ENCODE measurements at regions not wholly inside any gene's neighbourhood (a gene's known extent, or its start where the extent isn't known, plus 50 kb on each side); places are given as distances from the start of the nearest gene placed in this dataset.

DNA sequence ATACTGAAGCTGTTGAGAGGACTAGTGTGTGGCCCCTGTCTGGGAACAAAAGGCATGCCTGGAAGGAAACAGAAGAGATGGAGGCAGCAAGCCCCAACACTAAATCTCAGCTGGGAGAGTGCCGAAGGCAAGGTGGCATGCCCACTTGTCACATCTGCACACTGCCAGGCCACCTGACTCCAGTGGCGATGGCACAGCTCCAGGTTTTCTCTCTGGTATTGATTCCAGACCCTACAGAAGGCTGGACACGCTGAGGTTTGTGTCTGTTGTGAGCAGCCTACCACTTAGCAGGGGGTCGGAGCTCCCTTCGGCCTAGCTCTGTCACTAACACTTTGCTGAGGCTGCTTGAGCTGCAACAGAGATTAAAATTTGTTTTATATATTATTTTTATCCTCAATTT lies 307.3 kb downstream of the TDRD15 start:
- Histone ChIP-seq H3K9me3 (ENCODE audit: control insufficient read depth, insufficient read depth, low read length) (no peaks in the 10 kb centered on the region), H3K4me3 (ENCODE audit: low read depth, low read length) (no peak overlapping the region), H3K4me1 (ENCODE audit: control insufficient read depth, insufficient read depth, low read length) (no peaks in the 10 kb centered on the region), H3K36me3 (ENCODE audit: control insufficient read depth, insufficient read depth, low read length) (no peaks in the 10 kb centered on the region), H3K9ac (ENCODE audit: low read depth, low read length) (no peak overlapping the region), H3K27ac (ENCODE audit: low read depth, low read length) (no peak overlapping the region), H3K27me3 (ENCODE audit: control insufficient read depth, insufficient read depth, low read length) (no peaks in the 10 kb centered on the region)

DNA sequence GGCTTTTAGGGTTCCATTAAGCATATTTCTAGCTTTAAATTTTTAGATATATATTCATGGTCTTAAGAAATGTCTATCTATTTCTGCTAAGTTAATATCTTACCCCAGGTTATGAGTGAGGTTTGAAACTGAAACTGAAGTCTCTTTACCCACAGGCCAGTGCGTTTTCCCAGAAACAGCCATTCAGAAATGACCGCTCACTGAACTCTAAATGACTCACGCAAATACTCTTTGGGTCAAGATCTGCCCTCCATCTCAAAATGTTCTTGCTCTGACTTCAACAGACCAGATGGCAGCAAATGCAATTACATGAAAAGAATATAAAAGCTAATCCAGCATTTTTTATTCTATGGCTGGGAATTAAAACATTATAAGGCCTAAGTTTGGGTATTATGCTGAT lies 315.2 kb downstream of the TDRD15 start:
- Histone ChIP-seq H3K9ac (ENCODE audit: low read depth, low read length) (no peak overlapping the region), H3K27ac (ENCODE audit: low read depth, low read length) (no peak overlapping the region), H3K4me1 (ENCODE audit: control insufficient read depth, insufficient read depth, low read length) (no peaks in the 10 kb centered on the region; the same call in 1 of the 2 replicates)

DNA sequence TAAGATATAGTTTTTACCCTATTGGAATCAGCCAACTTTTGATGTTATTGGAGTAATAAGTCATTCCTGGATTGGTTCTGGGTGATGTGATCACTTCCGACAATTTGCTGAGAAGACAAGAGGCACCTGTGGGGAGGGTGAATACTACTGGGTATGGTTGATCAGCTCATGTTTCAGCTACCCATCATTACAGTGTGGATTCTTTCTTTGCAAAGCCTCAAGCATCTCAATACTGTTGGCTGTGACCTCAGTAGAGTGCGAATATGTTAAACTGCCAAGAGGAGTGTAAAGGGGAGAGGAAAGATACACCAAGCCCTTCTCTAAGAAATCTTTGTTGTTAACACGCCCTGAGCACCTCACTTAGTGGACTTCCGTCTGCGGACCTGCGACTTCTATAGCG lies 317.7 kb downstream of the TDRD15 start:
- Histone ChIP-seq H3K4me1 (ENCODE audit: control insufficient read depth, insufficient read depth, low read length) (no peaks in the 10 kb centered on the region; the same call in 1 of the 2 replicates), H3K27ac (ENCODE audit: low read depth, low read length) (no peak overlapping the region), H3K9me3 (ENCODE audit: control insufficient read depth, insufficient read depth, low read length) (no peaks in the 10 kb centered on the region), H3K36me3 (ENCODE audit: control insufficient read depth, insufficient read depth, low read length) (no peaks in the 10 kb centered on the region), H3K4me3 (ENCODE audit: low read depth, low read length) (no peak overlapping the region), H3K9ac (ENCODE audit: low read depth, low read length) (no peak overlapping the region), H3K27me3 (ENCODE audit: control insufficient read depth, insufficient read depth, low read length) (no peaks in the 10 kb centered on the region)

More for the DNA sequence above, 315.2 kb downstream of the TDRD15 start:
- H3K9me3 ChIP-seq (ENCODE audit: control insufficient read depth, insufficient read depth, low read length) = no peaks in the 10 kb centered on the region
- H3K36me3 ChIP-seq (ENCODE audit: control insufficient read depth, insufficient read depth, low read length) = no peaks in the 10 kb centered on the region
- H3K4me3 ChIP-seq (ENCODE audit: low read depth, low read length) = no peak overlapping the region
- H3K27me3 ChIP-seq (ENCODE audit: control insufficient read depth, insufficient read depth, low read length) = no peaks in the 10 kb centered on the region

DNA sequence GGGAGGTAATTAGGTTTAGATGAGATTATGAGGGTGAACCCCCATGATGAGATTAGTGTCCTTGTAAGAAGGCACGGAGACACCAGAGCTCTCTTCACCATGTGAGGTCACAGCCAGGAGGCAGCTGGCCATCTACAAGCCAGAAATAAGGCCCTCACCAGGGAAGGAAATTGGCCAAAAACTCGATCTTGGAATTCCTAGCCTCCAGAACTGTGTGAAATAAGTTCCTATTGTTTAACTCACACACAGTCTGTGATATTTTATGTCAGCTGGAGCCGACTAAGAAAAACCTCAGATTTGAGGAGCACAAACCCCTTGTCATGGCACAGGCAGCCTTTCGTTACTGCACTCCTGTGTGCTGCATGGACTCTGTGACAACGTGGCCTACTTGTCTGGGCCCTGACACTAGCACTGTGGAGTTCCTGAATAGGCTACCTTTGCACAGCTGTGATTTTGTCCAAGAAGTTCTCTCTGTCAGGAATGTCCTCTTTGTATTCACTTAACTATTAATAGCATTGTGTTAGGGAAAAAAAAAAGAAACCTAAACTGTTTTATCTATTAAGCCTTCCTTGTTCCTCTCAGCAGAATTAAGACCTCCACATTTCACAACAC lies 319.8 kb downstream of the TDRD15 start:
- no peak overlapping the region for H3K9ac ChIP-seq (ENCODE audit: low read depth, low read length)
- no peaks in the 10 kb centered on the region for H3K36me3 ChIP-seq (ENCODE audit: control insufficient read depth, insufficient read depth, low read length)
- H3K9me3 ChIP-seq (ENCODE audit: control insufficient read depth, insufficient read depth, low read length) = no peaks in the 10 kb centered on the region
- no peak overlapping the region for H3K27ac ChIP-seq (ENCODE audit: low read depth, low read length)
- no peaks in the 10 kb centered on the region for H3K27me3 ChIP-seq (ENCODE audit: control insufficient read depth, insufficient read depth, low read length)
- no peak overlapping the region for H3K4me3 ChIP-seq (ENCODE audit: low read depth, low read length)
- no peaks in the 10 kb centered on the region; the same call in 1 of the 2 replicates for H3K4me1 ChIP-seq (ENCODE audit: control insufficient read depth, insufficient read depth, low read length)

DNA sequence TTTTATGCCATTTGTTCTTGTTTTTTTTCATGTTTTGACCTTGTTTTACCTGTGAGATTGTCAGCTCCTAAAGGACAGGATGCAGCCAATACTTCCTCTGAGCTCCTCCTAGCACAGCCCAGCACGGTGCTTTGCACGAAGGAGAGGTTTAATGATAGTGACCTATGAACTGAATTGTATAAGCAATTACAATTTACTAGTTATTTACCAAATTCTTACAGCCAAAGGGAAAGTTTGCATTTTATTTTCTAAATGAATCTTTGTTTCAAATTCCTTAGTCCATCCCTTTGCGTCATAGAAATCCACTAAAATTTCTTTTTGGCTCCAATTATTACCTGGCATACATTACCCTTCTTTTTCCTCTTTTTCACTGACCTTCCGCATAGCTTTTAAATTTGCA lies 326.1 kb downstream of the TDRD15 start:
- Histone ChIP-seq H3K4me3 (ENCODE audit: low read depth, low read length) (no peak overlapping the region), H3K4me1 (ENCODE audit: control insufficient read depth, insufficient read depth, low read length) (peaks cover 18% of the 10 kb centered on the region), H3K27me3 (ENCODE audit: control insufficient read depth, insufficient read depth, low read length) (no peaks in the 10 kb centered on the region), H3K9ac (ENCODE audit: low read depth, low read length) (no peak overlapping the region), H3K36me3 (ENCODE audit: control insufficient read depth, insufficient read depth, low read length) (no peaks in the 10 kb centered on the region), H3K9me3 (ENCODE audit: control insufficient read depth, insufficient read depth, low read length) (no peaks in the 10 kb centered on the region), H3K27ac (ENCODE audit: low read depth, low read length) (no peak overlapping the region)

DNA sequence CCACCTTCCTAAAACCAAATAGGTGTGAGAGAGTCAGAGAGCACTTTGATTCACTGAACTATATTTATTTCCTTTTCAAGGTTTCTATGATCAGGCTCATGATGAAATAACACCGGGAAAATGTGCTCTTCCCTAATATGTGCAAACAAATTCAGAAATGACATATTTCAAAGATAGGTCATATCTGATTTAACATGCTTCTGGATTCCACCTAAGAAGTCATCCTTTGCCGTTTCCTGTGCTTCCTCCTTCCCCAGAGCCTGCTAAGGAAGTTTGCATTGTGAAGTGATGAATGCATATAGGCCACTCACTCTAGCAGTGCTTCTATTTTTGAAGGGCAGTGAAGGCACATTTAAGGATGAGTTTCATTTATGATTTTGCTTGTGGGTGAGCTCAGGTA lies 327.6 kb downstream of the TDRD15 start:
- Histone ChIP-seq H3K36me3 (ENCODE audit: control insufficient read depth, insufficient read depth, low read length) (no peaks in the 10 kb centered on the region), H3K9me3 (ENCODE audit: control insufficient read depth, insufficient read depth, low read length) (no peaks in the 10 kb centered on the region), H3K4me1 (ENCODE audit: control insufficient read depth, insufficient read depth, low read length) (peaks cover 32% of the 10 kb centered on the region), H3K27me3 (ENCODE audit: control insufficient read depth, insufficient read depth, low read length) (no peaks in the 10 kb centered on the region), H3K27ac (ENCODE audit: low read depth, low read length) (peak overlapping the region; percentile 7), H3K4me3 (ENCODE audit: low read depth, low read length) (no peak overlapping the region), H3K9ac (ENCODE audit: low read depth, low read length) (no peak overlapping the region)

DNA sequence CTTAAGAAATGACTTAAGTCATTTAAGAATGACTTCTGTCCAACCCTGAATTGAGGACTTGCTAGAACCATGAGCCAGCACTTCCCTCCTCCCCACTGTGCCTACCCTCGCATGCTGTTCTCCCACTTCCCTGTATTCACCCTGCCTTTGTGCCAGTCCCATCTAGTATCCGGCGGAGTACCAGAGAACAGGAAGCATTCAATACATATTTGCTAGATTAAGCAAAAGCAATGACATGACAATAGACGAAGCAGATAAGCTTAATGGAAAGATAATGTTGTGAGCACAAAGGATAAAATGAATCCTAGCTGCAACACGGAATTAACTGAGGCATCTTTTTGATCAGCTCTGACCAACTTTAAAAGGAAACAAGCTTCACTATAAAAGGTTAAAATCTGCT lies 328.5 kb downstream of the TDRD15 start:
- 0 out of 2 replicates have a peak, but pooled peaks cover under 1% of the 10 kb centered on the region for H3K9me3 ChIP-seq (ENCODE audit: control insufficient read depth, insufficient read depth, low read length)

DNA sequence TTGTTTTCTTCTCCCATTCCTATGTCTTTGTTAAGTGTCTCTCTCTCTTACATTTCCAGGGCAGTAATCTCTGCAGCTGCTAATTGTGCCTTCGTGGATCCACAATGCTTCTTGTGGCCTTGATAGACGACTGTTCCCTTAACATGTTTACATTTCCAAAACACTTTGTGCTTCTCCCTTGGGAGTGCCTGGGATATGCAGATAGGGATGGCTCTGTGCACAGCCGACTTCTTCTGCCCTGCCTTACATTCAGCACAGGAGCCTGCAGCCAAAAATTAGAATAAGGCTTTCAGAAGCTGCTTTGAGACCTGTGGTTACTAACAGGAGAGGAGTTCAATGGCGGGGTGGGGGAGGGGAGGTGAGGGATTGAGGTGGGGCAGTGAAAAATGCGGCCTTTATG lies 328.9 kb downstream of the TDRD15 start:
- Histone ChIP-seq H3K4me3 (ENCODE audit: low read depth, low read length) (no peak overlapping the region), H3K36me3 (ENCODE audit: control insufficient read depth, insufficient read depth, low read length) (no peaks in the 10 kb centered on the region), H3K27me3 (ENCODE audit: control insufficient read depth, insufficient read depth, low read length) (no peaks in the 10 kb centered on the region), H3K9me3 (ENCODE audit: control insufficient read depth, insufficient read depth, low read length) (peaks cover 4% of the 10 kb centered on the region), H3K4me1 (ENCODE audit: control insufficient read depth, insufficient read depth, low read length) (peaks cover 33% of the 10 kb centered on the region), H3K9ac (ENCODE audit: low read depth, low read length) (no peak overlapping the region), H3K27ac (ENCODE audit: low read depth, low read length) (peak overlapping the region; percentile 37)

More for the DNA sequence above, 328.5 kb downstream of the TDRD15 start:
- H3K27me3 ChIP-seq (ENCODE audit: control insufficient read depth, insufficient read depth, low read length) = no peaks in the 10 kb centered on the region
- no peak overlapping the region for H3K4me3 ChIP-seq (ENCODE audit: low read depth, low read length)
- H3K4me1 ChIP-seq (ENCODE audit: control insufficient read depth, insufficient read depth, low read length) = peaks cover 33% of the 10 kb centered on the region
- peak overlapping the region; percentile 37 for H3K27ac ChIP-seq (ENCODE audit: low read depth, low read length)
- H3K36me3 ChIP-seq (ENCODE audit: control insufficient read depth, insufficient read depth, low read length) = no peaks in the 10 kb centered on the region
- H3K9ac ChIP-seq (ENCODE audit: low read depth, low read length) = no peak overlapping the region

DNA sequence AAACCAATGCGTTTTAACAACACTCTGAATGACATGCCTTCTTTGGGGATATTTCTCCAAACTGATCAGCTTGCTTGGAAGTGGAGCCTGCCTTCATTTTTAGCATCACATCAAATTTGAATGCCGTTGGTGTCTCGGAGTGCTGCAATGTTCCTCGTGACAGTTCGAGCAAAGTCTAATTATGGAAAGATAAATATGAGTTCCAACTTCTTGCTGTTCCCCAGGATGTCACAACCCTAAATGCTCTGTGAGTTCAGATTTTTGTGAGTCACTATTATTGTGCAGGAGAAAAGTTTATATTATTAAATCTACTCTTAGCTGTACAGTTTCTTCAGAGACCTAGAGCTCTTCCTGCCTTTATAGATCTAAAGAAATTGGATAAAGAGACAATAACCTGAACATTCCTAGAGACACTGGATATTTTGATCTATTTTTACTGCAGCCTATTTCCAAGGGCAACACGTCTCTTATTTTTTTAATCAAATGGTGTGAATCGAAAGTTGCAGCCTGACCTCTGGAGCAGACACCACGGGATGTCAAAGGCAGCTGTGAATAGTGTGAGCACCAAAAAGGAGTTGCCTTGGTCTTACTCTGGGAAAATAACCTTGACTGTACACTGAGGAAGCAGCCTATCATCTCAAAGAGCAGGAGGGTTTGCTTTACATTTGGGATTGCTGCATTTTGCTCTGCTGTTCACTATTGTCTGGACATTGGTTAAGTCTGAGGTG lies 330.1 kb downstream of the TDRD15 start:
- Histone ChIP-seq H3K27ac (ENCODE audit: low read depth, low read length) (peak overlapping the region; percentile 37), H3K27me3 (ENCODE audit: control insufficient read depth, insufficient read depth, low read length) (no peaks in the 10 kb centered on the region), H3K4me3 (ENCODE audit: low read depth, low read length) (no peak overlapping the region), H3K9me3 (ENCODE audit: control insufficient read depth, insufficient read depth, low read length) (peaks cover 16% of the 10 kb centered on the region), H3K36me3 (ENCODE audit: control insufficient read depth, insufficient read depth, low read length) (no peaks in the 10 kb centered on the region), H3K9ac (ENCODE audit: low read depth, low read length) (no peak overlapping the region), H3K4me1 (ENCODE audit: control insufficient read depth, insufficient read depth, low read length) (peaks cover 33% of the 10 kb centered on the region)

DNA sequence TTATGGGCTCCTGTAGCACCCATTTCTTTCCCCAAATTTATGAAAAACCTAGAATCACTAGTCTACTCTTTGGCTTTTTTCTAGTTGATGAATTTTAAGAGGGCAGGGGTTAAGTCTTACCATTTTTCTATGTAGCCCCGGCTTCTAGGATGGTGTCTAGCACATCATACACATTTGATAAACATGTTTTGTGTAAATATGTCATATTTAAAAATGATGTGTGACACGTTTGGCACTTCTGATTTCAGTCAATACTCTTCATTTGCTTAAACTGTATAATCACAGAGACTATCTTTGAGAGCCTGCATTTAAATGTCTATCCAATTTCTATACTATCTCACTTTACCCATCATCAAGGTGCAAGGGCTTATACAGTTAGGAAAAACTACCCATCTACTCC lies 331.1 kb downstream of the TDRD15 start:
- no peak overlapping the region for H3K4me3 ChIP-seq (ENCODE audit: low read depth, low read length)
- no peaks in the 10 kb centered on the region for H3K27me3 ChIP-seq (ENCODE audit: control insufficient read depth, insufficient read depth, low read length)
- H3K9ac ChIP-seq (ENCODE audit: low read depth, low read length) = no peak overlapping the region
- H3K27ac ChIP-seq (ENCODE audit: low read depth, low read length) = no peak overlapping the region
- peaks cover 33% of the 10 kb centered on the region for H3K4me1 ChIP-seq (ENCODE audit: control insufficient read depth, insufficient read depth, low read length)
- H3K9me3 ChIP-seq (ENCODE audit: control insufficient read depth, insufficient read depth, low read length) = peaks cover 25% of the 10 kb centered on the region
- H3K36me3 ChIP-seq (ENCODE audit: control insufficient read depth, insufficient read depth, low read length) = no peaks in the 10 kb centered on the region

DNA sequence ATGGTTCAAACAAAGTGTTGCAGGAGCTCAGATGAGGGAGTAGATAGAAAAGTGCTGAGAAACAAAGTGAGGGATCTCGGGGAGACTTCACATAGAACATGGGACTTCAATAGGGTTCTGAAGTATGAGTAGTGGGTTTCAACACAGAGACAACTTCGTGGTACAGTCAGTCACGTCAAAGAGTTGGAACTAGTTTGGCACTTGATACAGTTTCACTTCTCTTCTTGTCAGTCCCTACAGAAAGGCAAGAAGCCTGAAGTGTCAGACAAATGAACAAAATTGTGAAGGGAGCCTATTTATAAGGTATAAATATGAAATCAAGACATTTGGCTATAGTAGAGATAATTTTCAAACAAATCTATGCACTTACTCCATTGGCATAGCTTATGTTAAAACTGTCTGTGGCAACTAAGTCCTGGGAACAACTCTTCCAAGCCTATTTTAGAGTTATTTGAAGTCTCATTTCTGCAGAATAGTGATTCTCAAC lies 338.0 kb downstream of the TDRD15 start:
- no peak overlapping the region for H3K27ac ChIP-seq (ENCODE audit: low read depth, low read length)

More for the DNA sequence above, 338.0 kb downstream of the TDRD15 start:
- Histone ChIP-seq H3K9me3 (ENCODE audit: control insufficient read depth, insufficient read depth, low read length) (peaks cover 33% of the 10 kb centered on the region), H3K9ac (ENCODE audit: low read depth, low read length) (no peak overlapping the region), H3K4me1 (ENCODE audit: control insufficient read depth, insufficient read depth, low read length) (no peaks in the 10 kb centered on the region), H3K4me3 (ENCODE audit: low read depth, low read length) (no peak overlapping the region), H3K27me3 (ENCODE audit: control insufficient read depth, insufficient read depth, low read length) (no peaks in the 10 kb centered on the region), H3K36me3 (ENCODE audit: control insufficient read depth, insufficient read depth, low read length) (no peaks in the 10 kb centered on the region; the same call in 1 of the 2 replicates)

All from HUES48 (cell line).